ENCODE measurements at regions not wholly inside any gene's neighbourhood (a gene's known extent, or its start where the extent isn't known, plus 50 kb on each side); places are given as distances from the start of the nearest gene placed in this dataset.

DNA sequence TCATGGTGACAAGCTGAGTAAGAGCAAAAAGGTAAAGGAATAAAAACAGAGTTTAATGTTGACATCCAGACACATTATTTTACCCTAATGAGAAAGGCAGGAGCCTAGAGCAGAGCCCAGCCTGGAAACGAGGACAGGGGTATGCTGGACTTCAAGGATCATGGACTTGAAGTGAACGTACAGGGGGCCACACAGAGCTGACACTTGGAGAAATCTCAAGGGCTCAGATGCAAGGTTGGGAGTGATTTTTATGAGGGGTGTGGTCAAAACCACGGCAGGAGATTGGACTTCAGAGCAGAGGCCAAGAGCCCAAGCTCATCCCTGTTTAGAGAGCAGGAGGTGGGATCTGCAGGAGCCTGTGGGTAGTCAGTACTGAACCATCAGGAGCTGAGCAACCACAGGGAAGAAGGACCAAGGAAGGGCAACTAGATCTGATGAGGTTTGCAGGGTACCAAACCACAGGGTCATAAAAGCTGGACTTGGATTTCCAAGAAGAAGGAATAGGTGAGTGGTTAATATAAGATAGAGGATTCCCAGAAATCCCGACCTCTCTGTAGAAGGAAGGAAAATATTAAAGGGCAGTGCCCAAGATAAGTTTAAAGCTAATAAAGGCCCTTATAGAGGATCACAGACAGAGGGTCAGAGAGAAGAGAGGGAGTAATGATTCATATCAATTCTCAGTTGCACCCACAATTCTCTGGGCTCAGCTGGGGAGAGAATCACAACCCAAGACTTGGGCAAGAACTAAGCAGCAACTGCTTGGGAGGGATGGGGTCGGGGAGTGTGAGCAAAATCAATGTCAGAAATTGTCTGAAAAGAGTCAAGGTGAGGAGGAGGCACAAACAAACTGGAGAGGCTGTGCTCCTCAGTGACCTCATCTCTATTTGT, 331.7 kb downstream of the SOX9 start:
- no peaks in the 10 kb centered on the region for H3K4me1 ChIP-seq (replicated peaks in 1 of 2)
- H3K9me3 ChIP-seq (replicated peaks in 1 of 3), result no peaks in the 10 kb centered on the region
- H3K27ac ChIP-seq, result no peak overlapping the region
- no peak overlapping the region for H3K4me3 ChIP-seq
- intact Hi-C loops (cut with DNase I), result no loop called here
- H3K27me3 ChIP-seq, result no peaks in the 10 kb centered on the region
- TF ChIP-seq CTCF (IDR thresholded peaks at IDR 0.05) (no peak), POLR2A (IDR thresholded peaks at IDR 0.05) (no peak)
- DNase-seq, result no peak
- 55 to 63% (median 60%) methylated on average over 5 of the region's 5 CpGs for WGBS, 4 donors
- no peaks in the 10 kb centered on the region for H3K36me3 ChIP-seq (replicated peaks in 1 of 2)

- no peaks in the 10 kb centered on the region for H3K4me1 ChIP-seq (replicated peaks in 1 of 2)
- H3K36me3 ChIP-seq (replicated peaks in 1 of 2), result no peaks in the 10 kb centered on the region
- H3K27me3 ChIP-seq, result no peaks in the 10 kb centered on the region
- no peak for TF ChIP-seq CTCF (IDR thresholded peaks at IDR 0.05)
- TF ChIP-seq POLR2A (IDR thresholded peaks at IDR 0.05), result no peak
- DNase-seq, result no peak
- H3K27ac ChIP-seq, result no peak overlapping the region
- H3K4me3 ChIP-seq, result no peak overlapping the region
- H3K9me3 ChIP-seq (replicated peaks in 1 of 3), result no peaks in the 10 kb centered on the region
- intact Hi-C loops (cut with DNase I), result no loop called here
- WGBS, 4 donors, result 80 to 90% (median 84%) methylated on average over 4 of the region's 4 CpGs
Measured at GRCh38 chr17:72454342-72454741, 333.5 kb downstream of the SOX9 start.

DNA sequence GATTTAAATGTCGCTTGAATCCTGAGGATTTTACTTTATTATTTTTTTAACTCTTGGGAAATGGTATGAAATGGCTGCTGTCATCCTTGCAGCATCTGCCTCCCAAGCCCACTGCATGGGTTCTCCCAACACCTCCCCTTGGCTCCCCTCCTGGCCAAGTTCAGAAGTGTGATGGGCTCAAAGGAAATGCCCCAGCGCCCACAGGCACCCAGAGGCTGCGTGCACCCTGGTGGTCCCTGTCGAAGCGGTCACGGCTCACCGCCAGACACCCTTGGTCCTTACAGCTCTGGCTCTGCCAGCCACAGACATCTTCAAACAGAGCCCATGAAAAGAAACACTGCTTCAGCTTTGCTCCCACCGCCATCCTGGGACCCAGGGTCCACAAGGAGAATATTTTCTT, 334.7 kb downstream of the SOX9 start:
- no peaks in the 10 kb centered on the region for H3K36me3 ChIP-seq (replicated peaks in 1 of 2)

GRCh38 chr17:72456075-72456474, 335.3 kb downstream of the SOX9 start:
- DNase-seq, result no peak
- Histone ChIP-seq H3K27me3 (no peaks in the 10 kb centered on the region), H3K27ac (no peak overlapping the region), H3K4me1 (replicated peaks in 1 of 2) (no peaks in the 10 kb centered on the region), H3K4me3 (no peak overlapping the region), H3K9me3 (replicated peaks in 1 of 3) (no peaks in the 10 kb centered on the region), H3K36me3 (replicated peaks in 1 of 2) (no peaks in the 10 kb centered on the region)
- TF ChIP-seq CTCF (IDR thresholded peaks at IDR 0.05), result no peak
- intact Hi-C loops (cut with DNase I), result no loop called here
- 54 to 71% (median 64%) methylated on average over 4 of the region's 4 CpGs for WGBS, 4 donors

More for the DNA sequence above, 334.7 kb downstream of the SOX9 start:
- Histone ChIP-seq H3K27ac (no peak overlapping the region), H3K9me3 (replicated peaks in 1 of 3) (no peaks in the 10 kb centered on the region), H3K27me3 (no peaks in the 10 kb centered on the region), H3K4me3 (no peak overlapping the region), H3K4me1 (replicated peaks in 1 of 2) (no peaks in the 10 kb centered on the region)
- no peak for DNase-seq
- TF ChIP-seq POLR2A (IDR thresholded peaks at IDR 0.05), result no peak
- 77 to 83% (median 80%) methylated on average over 4 to 8 of the region's 8 CpGs for WGBS, 4 donors
- intact Hi-C loops (cut with DNase I), result no loop called here

DNA sequence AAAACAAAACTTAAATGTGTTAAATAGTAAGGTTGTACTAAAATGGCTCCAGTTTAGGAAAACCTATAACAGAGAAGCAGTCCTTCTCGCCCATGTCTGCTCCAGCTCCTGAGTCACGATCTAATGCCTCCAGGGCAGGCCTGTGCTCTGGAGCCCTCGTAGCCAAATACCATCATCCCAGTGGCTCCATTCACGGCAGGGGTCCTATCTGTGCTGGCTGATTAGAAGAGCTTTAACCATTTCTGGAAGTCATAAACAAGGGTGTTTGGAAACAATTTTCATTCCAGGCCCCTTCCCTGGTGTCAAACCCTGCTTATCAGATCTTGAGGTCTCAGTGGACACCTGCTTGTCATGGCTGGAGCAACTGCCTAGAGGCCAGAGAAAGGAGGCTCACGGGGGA, 336.9 kb downstream of the SOX9 start:
- H3K36me3 ChIP-seq (replicated peaks in 1 of 2), result no peaks in the 10 kb centered on the region
- no peak overlapping the region for H3K27ac ChIP-seq
- TF ChIP-seq POLR2A (IDR thresholded peaks at IDR 0.05) (no peak), CTCF (IDR thresholded peaks at IDR 0.05) (no peak)
- no peak for DNase-seq
- H3K27me3 ChIP-seq, result no peaks in the 10 kb centered on the region
- intact Hi-C loops (cut with DNase I), result no loop called here
- 70 to 84% (median 77%) methylated on average over 5 of the region's 5 CpGs for WGBS, 4 donors
- H3K4me3 ChIP-seq, result no peak overlapping the region
- no peaks in the 10 kb centered on the region for H3K9me3 ChIP-seq (replicated peaks in 1 of 3)
- no peaks in the 10 kb centered on the region for H3K4me1 ChIP-seq (replicated peaks in 1 of 2)
